ENCODE measurements at regions not wholly inside any gene's neighbourhood (a gene's known extent, or its start where the extent isn't known, plus 50 kb on each side); places are given as distances from the start of the nearest gene placed in this dataset.
"Not testable (repeated sequence)": the region's sequence is repeated elsewhere in the genome, so short reads cannot be mapped to it uniquely, and the experiment has no call there.

GRCh38 chr12:88729196-88729595 is 148.9 kb upstream of the KITLG start:
- no peak for DNase-seq

DNA sequence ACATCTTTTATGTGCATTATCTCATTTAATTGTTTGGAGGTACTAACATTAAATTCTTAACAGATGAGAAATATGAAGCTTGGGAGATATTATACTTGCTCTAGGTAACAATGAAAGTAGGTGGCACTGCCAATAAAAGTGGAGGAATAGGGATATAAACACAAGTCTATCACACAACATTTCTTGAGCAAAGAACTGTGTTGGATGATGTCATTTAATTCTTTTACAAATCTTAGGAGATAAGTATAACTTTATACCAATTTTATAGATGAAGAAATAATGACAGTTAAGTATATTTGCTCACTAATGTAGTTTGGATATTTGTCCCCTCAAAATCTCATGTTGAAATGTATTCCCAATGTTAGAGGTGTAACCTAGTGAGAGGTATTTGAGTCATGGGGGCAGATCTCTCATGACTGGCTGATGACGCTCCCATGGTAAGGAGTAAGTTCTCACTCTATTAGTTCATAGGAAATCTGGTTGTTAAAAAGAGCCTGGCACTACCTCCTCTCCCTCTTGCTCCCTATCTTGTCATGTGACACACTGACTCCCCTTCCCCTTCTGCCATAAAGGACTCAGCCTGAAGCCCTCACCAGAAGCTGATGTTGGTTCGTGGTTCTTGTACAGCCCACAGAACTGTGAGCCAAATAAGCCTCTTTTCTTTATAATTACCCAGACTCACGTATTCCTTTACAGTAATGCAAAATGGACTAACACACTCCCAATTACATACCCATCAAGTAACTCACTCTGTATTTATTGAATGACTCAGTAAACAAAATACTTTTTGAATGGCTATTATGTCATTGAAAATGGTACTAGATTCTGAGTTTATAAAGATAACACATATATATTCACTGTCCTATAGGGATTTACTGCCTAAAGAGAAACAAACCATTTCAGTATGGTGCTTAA is 146.8 kb upstream of the KITLG start:
- no peak for DNase-seq

GRCh38 chr12:88725592-88726143 is 145.4 kb upstream of the KITLG start:
- DNase-seq, result no peak

DNA sequence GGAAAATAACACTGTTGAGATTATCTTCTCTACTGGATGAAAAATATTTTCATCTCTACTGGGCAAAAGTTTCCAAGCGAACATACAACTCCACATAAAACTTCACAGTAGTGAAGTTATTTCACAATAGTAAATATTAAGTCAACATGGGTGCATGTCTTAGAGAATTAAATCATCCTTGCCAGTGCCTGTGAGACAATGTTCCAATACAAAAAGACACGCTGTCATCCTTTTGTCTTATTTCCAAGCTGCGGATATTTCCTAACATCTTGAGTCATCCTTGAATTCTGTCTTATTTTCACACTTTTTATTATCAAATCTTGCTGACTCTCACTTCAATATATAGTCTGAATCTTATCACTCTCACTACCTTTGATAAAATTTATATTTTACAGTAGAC is 142.9 kb upstream of the KITLG start:
- DNase-seq, result no peak

GRCh38 chr12:88720785-88721650 is 140.7 kb upstream of the KITLG start:
- DNase-seq, result no peak

DNA sequence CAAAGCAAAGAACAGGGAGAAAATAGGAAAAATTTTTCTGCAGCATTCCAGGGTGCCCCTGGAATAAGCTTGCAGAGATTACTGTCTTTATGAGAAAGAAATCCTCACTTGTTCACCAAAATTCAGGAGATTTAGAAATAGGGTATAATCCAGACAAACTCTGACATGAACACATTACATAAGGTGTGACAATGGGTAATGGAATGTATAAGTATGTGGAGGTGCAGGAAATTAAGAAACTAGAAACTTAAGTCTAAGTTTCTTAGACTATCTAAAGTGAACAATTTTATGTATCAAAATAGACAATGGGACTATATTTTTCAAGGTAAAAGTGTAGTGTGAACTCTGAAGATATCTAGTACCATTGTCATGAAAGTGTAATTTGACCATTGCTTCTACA is 140.0 kb upstream of the KITLG start:
- no peak for DNase-seq

DNA sequence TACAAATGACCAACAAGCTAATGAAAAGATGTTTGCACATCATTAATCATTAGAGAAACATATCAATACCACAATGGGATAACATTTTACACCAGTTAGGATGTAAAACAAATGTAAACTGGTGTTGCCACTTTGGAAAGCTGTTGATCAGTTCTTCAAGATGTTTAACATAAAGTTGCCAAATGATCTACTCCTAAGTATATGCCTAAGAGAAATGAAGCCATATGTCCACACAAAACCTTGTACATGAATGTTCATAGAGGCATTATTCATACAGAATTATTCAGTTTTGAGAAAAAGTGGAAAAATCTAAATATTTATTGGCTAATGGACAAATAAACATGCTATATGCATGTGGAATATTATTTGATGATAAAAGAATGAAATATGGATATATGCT is 136.9 kb upstream of the KITLG start:
- no peak for DNase-seq

DNA sequence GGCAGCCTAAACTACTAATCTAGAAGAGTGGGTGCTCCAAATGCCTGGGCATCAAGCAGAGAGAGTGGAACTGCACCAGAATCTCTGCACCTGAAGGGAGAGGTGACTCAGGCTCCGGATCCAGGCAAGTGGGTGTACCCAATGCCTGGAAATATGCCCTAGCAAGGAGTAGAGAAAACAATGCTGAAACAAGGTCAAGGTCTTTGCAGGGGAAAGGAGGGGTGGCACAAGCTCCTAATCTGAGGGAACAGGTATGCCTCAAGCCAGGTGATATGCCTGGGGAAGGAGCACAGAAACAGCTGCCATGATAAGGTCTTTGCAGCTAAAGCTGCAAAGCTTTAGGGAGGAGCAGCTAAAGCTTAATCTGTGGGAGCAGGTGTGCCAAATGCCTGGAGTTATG is 136.0 kb upstream of the KITLG start:
- no peak for DNase-seq

GRCh38 chr12:88715673-88716072 is 135.4 kb upstream of the KITLG start:
- DNase-seq, result no peak

DNA sequence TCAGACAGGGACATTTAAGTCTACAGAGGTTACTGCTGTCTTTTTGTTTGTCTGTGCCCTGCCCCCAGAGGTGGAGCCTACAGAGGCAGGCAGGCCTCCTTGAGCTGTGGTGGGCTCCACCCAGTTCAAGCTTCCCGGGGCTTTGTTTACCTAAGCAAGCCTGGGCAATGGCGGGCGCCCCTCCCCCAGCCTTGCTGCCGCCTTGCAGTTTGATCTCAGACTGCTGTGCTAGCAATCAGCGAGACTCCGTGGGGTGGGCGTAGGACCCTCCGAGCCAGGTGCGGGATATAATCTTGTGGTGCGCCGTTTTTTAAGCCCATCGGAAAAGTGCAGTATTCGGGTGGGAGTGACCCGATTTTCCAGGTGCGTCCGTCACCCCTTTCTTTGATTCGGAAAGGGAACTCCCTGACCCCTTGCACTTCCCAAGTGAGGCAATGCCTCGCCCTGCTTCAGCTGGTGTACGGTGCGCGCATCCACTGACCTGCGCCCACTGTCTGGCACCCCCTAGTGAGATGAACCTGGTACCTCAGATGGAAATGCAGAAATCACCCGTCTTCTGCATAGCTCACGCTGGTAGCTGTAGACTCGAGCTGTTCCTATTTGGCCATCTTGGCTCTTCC is 134.1 kb upstream of the KITLG start:
- DNase-seq, result not testable (repeated sequence)

GRCh38 chr12:88707800-88708199 is 127.5 kb upstream of the KITLG start:
- DNase-seq, result no peak

- no peak for DNase-seq
These were observed 126.0 kb upstream of the KITLG start for GRCh38 chr12:88706286-88706685.

DNA sequence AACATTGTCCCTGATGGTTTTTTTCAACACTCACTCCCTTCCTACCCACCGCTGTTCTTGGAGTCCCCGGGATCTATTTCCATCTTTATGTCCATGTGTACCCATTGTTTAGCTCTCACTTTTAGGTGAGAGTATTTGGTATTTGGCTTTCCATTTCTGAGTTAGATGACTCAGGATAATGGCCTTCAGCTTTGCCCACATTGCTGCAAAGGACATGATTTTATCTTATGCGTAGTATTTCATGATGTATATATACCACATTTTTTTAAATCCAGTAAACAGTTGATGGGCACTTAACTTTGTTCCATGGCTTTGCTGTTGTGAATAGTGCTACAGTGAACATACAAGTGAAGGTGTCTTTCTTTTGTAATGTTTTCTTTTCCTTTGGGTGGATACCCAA is 123.5 kb upstream of the KITLG start:
- DNase-seq, result no peak

DNA sequence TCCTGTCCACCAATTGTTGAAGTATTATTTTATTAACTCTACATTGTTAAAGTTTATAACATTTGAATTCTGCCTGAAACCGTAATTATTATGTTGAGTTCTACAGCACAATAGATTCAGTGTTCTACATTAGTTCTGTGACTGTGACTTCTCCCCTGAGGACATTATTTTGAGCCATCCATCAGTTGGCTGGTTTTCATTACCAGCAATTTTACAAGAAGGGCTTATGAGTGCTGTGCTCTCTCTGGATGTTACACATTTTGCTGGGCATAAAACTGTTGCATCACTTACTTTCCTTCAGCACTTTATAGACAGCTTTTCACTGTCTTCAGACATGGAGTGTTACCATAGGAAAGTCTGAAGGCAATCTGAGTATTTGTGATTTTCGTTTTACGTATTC is 118.2 kb upstream of the KITLG start:
- DNase-seq, result peak; percentile 3

GRCh38 chr12:88693837-88694445 is 113.7 kb upstream of the KITLG start:
- no peak for DNase-seq

- no peak for DNase-seq
These were observed 111.5 kb upstream of the KITLG start for GRCh38 chr12:88691811-88692210.

- DNase-seq, result no peak
These were observed 104.3 kb upstream of the KITLG start for GRCh38 chr12:88684610-88685009.

- DNase-seq, result no peak
These were observed 103.9 kb upstream of the KITLG start for GRCh38 chr12:88684170-88684569.

GRCh38 chr12:88683628-88684027 is 103.4 kb upstream of the KITLG start:
- DNase-seq, result no peak

DNA sequence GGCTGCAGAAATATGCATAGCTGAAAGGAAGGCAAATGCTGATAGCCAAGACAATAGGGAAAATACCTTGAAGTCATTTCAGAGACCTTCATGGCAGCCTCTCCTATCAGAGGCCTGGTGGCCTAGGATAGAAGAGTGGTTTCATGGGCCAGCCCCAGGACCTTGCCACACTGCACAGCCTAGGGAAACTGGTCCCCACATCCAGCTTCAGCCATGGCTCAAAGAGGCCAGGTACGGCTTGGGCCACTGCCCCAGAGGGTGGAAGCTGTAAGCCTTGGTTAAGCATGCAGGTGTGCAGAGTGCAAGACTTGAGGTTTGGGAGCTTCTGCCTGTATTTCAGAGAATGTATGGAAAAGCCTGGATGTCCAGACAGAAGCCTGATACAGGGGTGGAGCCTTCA is 101.0 kb upstream of the KITLG start:
- DNase-seq, result no peak

DNA sequence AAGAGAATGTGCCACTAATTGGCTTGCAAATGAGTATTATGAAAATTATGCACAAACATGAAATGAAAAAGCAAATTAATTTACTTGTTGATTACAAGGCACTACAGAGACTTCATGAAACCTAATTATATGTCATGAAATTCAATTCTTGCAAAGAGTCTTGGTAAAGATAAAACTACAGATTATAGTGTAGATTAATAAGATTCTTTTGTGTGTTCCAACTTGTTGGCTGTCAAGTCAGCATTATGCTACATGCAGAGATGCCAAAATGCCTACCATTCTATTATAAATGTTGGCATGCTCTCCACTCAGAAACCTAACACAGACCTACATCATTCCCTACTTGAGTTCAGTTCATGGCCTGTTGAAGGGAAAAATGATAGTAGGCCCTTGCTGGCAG is 97.2 kb upstream of the KITLG start:
- DNase-seq, result no peak

- not testable (repeated sequence) for DNase-seq
These were observed 87.3 kb upstream of the KITLG start for GRCh38 chr12:88667615-88668014.

- no peak for DNase-seq
These were observed 84.8 kb upstream of the KITLG start for GRCh38 chr12:88665071-88665470.

Measured in NCI-H1436 (cell line).